OCI-LY1 (cell line): ENCODE measurements at regions not wholly inside any gene's neighbourhood (a gene's known extent, or its start where the extent isn't known, plus 50 kb on each side); places are given as distances from the start of the nearest gene placed in this dataset.
"Not testable (repeated sequence)": the region's sequence is repeated elsewhere in the genome, so short reads cannot be mapped to it uniquely, and the experiment has no call there.

Experiments
- CTCF ChIP-seq: fragments of 200-600 bp; sonication (generic), shearing (Covaris generic); IDR thresholded peaks from 2 replicates; pipeline ENCODE4 v1.5.1; 2017; ENCODE audit warnings: mild to moderate bottlenecking, antibody characterized with exemption, low read length, moderate library complexity, mixed read lengths
- EZH2 ChIP-seq: fragments of 200-600 bp; sonication (generic), shearing (Covaris generic); IDR thresholded peaks from 2 replicates; pipeline ENCODE4 v1.8.0; 2017; ENCODE audit warnings: borderline replicate concordance, mixed run types, mild to moderate bottlenecking, antibody characterized with exemption, low read length, moderate library complexity, mixed read lengths

- not testable (repeated sequence) for TF ChIP-seq CTCF, EZH2
Measured at GRCh38 chr10:57645108-57645507, 622.6 kb downstream of the IPMK start.
